ENCODE measurements at regions not wholly inside any gene's neighbourhood (a gene's known extent, or its start where the extent isn't known, plus 50 kb on each side); places are given as distances from the start of the nearest gene placed in this dataset.

DNA sequence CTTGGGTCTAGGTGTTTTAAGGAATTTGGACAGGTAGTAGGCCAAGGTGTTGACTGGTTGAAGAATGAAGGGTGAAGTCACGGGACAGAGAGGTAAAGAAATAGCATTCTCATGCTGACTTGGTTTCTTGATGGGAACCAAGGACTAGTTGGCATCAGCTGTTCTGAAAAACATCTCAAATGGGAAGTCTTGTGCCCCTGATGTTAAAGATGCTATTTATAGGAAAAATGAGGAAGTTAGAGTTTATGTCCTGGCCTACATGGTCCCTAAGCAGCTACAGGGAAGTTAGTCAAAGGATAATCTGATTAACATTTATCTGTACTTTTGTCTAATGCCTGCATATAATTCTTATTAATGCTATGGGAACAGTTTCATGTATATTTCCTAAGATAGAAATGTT lies 262.4 kb downstream of the HHIPL2 start:
- Histone ChIP-seq H3K27me3 (no peaks in the 10 kb centered on the region), H3K4me3 (no peak overlapping the region), H3K36me3 (no peaks in the 10 kb centered on the region), H3K9me3 (no peaks in the 10 kb centered on the region)
- no peak for DNase-seq

DNA sequence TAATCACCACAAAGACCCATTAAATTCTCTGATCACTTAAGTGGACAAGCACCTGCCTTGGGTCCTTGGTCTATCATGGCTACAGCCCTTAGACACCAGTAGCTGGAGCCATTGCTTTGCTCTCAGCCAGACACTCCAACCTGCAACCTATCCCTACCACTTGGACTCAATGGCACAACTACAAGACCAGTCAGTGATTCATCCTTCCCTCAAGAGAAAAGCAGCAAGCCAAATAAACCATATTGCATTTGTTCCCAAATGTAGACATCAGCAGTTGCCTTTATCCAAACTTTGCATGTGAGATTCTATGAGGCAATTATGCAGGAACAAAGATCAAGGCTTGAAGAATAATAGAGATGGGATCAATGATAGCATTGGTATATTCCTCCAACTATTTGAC lies 263.4 kb downstream of the HHIPL2 start:
- H3K36me3 ChIP-seq, result no peaks in the 10 kb centered on the region
- H3K9me3 ChIP-seq, result no peaks in the 10 kb centered on the region
- no peaks in the 10 kb centered on the region for H3K27me3 ChIP-seq
- no peak for DNase-seq
- H3K4me3 ChIP-seq, result no peak overlapping the region

GRCh38 chr1:222283147-222283768 lies 264.6 kb downstream of the HHIPL2 start:
- Histone ChIP-seq H3K4me3 (no peak overlapping the region), H3K27me3 (no peaks in the 10 kb centered on the region), H3K9me3 (no peaks in the 10 kb centered on the region), H3K36me3 (no peaks in the 10 kb centered on the region)
- DNase-seq, result no peak

- no peaks in the 10 kb centered on the region for H3K9me3 ChIP-seq
- no peak for DNase-seq
- H3K27me3 ChIP-seq, result no peaks in the 10 kb centered on the region
- no peaks in the 10 kb centered on the region for H3K36me3 ChIP-seq
- no peak overlapping the region for H3K4me3 ChIP-seq
Observed at GRCh38 chr1:222279591-222279990, 268.3 kb downstream of the HHIPL2 start.

GRCh38 chr1:222278501-222278900 lies 269.4 kb downstream of the HHIPL2 start:
- Histone ChIP-seq H3K4me3 (no peak overlapping the region), H3K36me3 (no peaks in the 10 kb centered on the region), H3K9me3 (no peaks in the 10 kb centered on the region), H3K27me3 (no peaks in the 10 kb centered on the region)
- DNase-seq, result no peak

DNA sequence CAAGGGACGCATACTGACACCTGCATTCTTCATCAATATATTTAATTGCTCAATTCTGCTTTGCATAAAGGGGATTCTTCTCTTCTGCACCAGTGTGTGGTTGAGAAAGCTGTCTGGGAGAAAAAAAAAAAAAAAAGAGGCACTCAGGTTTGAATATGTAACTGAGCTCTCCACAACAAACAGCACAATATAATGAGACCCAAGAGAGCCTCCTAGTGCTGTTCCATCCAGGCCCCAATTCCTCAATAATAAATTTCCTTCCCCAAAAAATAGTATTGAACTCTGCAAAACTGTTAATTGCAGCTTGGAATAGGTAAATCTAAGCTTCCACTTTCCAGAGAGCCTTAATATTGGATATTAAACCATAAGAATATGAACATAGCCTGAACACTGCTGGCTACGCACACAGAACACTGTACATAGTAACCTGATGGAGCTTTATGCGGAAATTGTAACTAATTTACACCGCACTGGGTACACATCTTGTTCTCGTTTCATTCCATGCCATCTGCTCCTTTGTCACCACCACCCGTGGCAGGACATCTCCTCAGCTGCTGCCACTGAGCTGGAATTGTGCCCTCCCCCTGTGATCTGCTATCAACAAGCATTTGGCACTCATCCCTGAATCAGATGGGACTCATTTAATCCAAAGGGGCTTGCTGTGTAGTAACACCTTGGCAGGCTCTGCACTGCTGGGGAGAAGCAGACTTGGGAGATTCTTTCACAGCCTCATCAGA lies 272.0 kb downstream of the HHIPL2 start:
- Histone ChIP-seq H3K27me3 (no peaks in the 10 kb centered on the region), H3K4me3 (no peak overlapping the region), H3K9me3 (no peaks in the 10 kb centered on the region), H3K36me3 (no peaks in the 10 kb centered on the region)
- no peak for DNase-seq

DNA sequence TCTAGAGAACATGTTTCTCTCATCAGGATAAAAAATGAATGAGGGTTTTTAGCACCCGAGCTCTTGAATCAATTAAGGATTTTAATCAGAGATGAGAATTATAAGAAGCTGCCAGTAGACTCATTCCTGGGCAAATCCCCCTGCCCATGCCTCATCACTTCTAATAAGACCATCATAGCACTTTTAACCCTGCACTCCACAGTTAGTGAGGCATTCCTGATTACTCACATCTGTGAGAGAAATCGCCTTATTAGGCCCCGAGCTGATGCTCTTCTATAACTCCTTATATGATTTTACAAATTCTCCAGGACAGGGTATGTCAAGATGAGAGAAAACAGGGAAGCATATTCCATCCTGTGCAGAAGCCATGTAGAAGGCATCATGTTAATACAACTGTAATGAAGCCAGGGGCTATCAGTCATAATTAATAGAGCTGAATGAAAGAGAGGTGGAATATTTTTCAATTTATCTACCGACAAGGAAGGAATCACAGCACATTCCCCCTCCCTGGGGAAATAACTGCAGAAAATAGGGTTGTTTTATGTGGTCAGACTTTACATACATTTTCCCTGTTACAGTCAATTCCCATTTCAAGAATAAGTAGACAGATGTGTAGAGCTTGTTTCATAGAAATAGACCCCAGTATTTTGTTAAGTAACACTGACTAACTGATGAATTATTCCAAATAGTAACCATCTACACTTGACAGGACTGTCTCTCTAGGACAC lies 272.7 kb downstream of the HHIPL2 start:
- no peak for DNase-seq
- no peaks in the 10 kb centered on the region for H3K9me3 ChIP-seq
- H3K4me3 ChIP-seq, result no peak overlapping the region
- H3K27me3 ChIP-seq, result no peaks in the 10 kb centered on the region
- H3K36me3 ChIP-seq, result no peaks in the 10 kb centered on the region

- Histone ChIP-seq H3K36me3 (no peaks in the 10 kb centered on the region), H3K4me3 (no peak overlapping the region), H3K9me3 (no peaks in the 10 kb centered on the region), H3K27me3 (no peaks in the 10 kb centered on the region)
- no peak for DNase-seq
Observed at GRCh38 chr1:222266223-222267196, 281.4 kb downstream of the HHIPL2 start.

GRCh38 chr1:222263791-222264190 lies 284.1 kb downstream of the HHIPL2 start:
- H3K27me3 ChIP-seq, result no peaks in the 10 kb centered on the region; the same call in 1 of the 2 replicates
- DNase-seq, result no peak
- H3K36me3 ChIP-seq, result no peaks in the 10 kb centered on the region
- no peak overlapping the region for H3K4me3 ChIP-seq
- H3K9me3 ChIP-seq, result no peaks in the 10 kb centered on the region

GRCh38 chr1:222257027-222257426 lies 290.9 kb downstream of the HHIPL2 start:
- Histone ChIP-seq H3K4me3 (no peak overlapping the region), H3K9me3 (no peaks in the 10 kb centered on the region), H3K36me3 (no peaks in the 10 kb centered on the region), H3K27me3 (peaks cover 5% of the 10 kb centered on the region)
- no peak for DNase-seq

GRCh38 chr1:222256058-222256457 lies 291.8 kb downstream of the HHIPL2 start:
- H3K27me3 ChIP-seq, result peaks cover 5% of the 10 kb centered on the region
- H3K36me3 ChIP-seq, result no peaks in the 10 kb centered on the region
- no peak for DNase-seq
- no peak overlapping the region for H3K4me3 ChIP-seq
- H3K9me3 ChIP-seq, result no peaks in the 10 kb centered on the region

DNA sequence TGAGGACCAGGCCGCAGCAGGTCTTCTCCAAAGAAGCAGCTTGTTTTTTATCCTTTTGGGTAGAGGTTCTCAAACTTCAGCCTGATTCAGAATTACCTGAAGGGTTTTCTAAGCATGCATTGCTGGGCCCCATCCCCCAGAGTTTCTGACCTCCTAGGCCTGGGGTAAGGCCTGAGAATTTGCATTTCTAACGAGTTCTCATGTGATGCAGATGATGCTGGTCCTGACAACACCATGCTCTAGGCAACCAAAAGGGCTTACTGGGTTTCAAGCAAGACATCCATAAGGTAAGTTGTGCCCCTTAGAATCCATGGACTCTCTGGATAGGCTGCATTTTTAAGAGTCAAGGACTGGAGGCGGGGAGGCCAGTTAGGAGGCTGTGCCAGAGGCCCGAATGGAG lies 295.1 kb downstream of the HHIPL2 start:
- H3K27me3 ChIP-seq, result peaks cover 1% of the 10 kb centered on the region; the same call in 1 of the 2 replicates
- H3K4me3 ChIP-seq, result no peak overlapping the region
- H3K9me3 ChIP-seq, result no peaks in the 10 kb centered on the region

DNA sequence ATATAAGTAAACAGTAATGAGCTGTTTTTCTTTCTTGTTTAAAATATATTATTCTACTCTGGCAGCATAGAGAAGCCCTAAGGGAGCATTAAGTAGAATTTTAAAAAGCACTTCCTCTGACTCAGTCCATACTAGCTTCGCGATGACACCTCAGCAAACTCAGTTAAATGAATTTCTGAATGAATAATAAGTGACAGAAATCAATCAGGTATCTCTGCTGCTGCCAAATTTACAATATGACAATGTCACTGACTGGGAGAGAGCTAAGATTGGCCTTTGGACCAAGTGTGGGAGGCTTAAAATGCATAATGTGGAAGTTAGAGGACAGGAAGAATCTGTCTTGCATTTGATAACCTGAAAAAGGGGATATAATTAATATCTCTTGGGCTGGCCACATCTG lies 296.1 kb downstream of the HHIPL2 start:
- H3K4me3 ChIP-seq, result no peak overlapping the region
- DNase-seq, result no peak
- H3K9me3 ChIP-seq, result no peaks in the 10 kb centered on the region
- H3K36me3 ChIP-seq, result no peaks in the 10 kb centered on the region
- no peaks in the 10 kb centered on the region for H3K27me3 ChIP-seq

More for the DNA sequence above, 295.1 kb downstream of the HHIPL2 start:
- DNase-seq, result no peak
- H3K36me3 ChIP-seq, result no peaks in the 10 kb centered on the region

DNA sequence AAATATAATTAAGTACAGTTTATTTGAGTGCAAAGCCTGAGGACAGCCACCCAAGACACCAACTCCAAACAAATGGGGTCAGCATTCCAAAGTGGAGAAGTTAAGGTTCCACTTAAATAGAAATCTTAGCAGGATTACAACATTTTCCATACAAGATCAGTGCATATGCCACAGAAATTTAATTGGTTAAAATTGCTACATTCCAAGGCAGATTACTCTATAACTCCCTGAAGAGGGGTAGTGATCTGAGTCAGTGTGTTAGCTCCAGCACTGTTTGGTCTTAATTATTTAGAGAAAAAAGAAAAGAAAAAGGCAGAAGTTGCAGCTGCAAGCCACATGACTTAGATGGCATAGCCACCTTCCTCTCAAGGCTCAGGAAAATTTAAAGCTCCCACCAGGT lies 297.5 kb downstream of the HHIPL2 start:
- H3K27me3 ChIP-seq, result no peaks in the 10 kb centered on the region
- H3K4me3 ChIP-seq, result no peak overlapping the region
- H3K9me3 ChIP-seq, result no peaks in the 10 kb centered on the region
- DNase-seq, result no peak
- no peaks in the 10 kb centered on the region for H3K36me3 ChIP-seq

DNA sequence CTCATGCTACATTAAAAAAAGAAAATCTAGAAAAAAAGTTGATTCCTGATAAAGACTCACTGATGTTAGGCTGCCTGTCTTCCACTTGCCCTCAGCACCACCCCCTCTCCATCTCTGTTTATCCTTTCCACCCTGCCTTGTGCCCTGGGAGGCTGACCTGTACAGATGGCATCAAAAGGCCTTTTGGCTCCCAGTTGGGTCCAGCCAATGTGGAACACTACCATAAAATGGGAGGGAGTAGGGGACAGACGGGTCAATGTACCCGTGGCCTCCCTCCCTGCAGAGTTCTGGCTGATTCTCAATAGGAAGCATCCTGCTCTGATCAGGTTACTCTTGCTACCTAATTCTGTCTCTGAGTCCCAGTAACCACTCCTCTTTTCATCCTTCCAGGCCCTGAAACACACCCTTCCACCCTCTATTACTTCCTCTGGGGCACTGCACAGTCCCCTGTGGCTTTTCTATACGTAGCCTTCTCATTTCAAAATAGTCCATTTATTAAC lies 300.0 kb downstream of the HHIPL2 start:
- no peaks in the 10 kb centered on the region for H3K9me3 ChIP-seq
- DNase-seq, result no peak
- H3K36me3 ChIP-seq, result no peaks in the 10 kb centered on the region
- H3K4me3 ChIP-seq, result no peak overlapping the region
- no peaks in the 10 kb centered on the region; the same call in 1 of the 2 replicates for H3K27me3 ChIP-seq

GRCh38 chr1:222247081-222247480 lies 300.8 kb downstream of the HHIPL2 start:
- H3K36me3 ChIP-seq, result no peaks in the 10 kb centered on the region
- no peaks in the 10 kb centered on the region; the same call in 1 of the 2 replicates for H3K27me3 ChIP-seq
- H3K4me3 ChIP-seq, result no peak overlapping the region
- DNase-seq, result no peak
- no peaks in the 10 kb centered on the region for H3K9me3 ChIP-seq
